IPS-NIHi11 (cell line): ENCODE measurements at regions not wholly inside any gene's neighbourhood (a gene's known extent, or its start where the extent isn't known, plus 50 kb on each side); places are given as distances from the start of the nearest gene placed in this dataset.

Experiments
- DNase-seq: peaks from one replicate; pipeline ENCODE4 v3.0.0; 2012; ENCODE audit warnings: mixed read lengths, low spot score

DNA sequence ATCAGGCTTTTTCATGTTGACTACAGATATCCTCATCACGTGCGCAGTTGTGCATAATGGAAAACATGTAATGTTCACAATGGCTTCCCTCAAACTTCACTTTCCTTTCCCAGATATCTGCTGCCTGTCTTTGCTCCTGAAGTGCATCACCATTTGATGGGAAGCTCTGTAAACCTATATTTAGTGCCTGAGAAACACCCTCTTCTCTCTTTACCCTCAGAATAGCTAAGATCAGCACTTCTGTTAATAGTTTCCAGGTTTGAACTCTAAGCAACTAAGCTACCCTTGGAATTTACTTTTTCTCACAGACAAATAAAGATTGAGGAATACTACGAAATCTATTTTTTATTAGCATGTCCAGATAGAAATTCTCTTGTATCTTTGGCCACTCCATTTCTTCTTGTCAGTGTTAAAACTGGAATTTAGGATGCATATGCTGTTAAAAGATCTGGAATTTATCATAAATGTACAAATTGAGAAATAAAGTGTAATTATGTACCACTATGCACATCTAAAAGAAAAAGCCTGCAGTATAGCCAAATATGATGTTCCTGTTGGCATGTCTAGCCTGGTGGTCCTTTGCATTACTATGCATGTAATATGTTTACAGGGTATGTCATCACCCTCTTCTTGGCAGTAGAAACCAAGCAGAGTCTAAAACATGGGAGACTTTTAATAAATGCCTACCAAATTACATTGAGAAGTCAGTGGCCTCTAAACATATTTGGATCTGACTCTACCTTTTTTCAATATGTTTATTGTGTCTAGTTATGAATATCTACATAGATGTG lies 278.7 kb downstream of the FIGN start:
- no peak for DNase-seq

DNA sequence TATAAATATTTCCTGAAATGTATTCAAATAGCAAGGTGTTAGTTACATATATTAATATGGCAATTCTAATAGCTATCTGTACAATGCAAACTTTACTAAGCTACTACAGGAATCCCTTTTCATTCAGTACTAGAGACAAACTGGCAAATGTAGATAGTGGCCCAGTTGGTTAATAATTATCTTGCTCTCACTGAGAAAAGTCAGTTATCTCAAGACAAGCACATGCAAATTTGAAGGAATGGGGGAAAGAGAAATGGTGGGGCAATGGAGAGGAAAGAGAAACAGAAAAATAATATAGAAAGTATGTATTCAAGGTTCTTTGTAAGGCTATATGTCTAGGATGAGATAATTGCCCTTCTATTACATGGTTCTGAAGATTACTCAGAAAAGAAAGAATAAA lies 280.0 kb downstream of the FIGN start:
- DNase-seq = no peak

DNA sequence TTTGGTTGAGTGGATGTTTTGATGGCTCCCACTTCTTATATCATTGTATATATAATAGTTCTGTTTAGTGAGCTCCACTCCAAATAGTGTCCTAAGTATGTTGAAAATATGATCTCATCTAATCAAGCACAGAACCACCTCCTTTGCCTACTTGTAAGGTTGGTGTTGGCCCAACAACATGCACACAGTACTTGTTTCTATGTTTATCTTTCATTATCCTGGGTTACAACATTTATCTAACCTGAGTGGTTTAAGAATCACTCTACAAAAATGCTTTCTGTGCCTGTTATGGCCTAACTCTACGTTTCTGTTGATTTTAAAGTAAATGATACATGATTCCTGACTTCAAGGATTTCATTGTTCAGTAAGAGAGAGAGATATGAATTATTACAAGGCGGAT lies 281.9 kb downstream of the FIGN start:
- DNase-seq = no peak

DNA sequence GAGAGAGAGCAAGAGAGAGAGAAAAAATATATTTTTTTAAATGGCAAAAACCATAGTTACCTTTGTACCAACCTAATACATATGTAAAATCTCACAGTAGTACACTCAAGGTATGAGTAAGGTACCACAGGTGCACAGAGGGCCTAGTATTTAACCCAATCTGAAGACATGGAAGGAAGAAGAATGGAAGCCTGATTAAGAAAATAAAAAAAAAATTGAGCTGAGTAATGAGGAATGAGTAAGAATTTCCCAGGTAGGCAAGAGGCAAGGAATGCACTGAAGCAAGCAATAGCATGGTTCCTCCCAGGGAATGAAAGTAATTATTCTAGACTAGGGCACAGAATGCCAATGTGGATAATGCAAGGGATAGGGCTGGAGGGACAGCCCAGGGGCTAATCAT lies 294.2 kb downstream of the FIGN start:
- no peak for DNase-seq

DNA sequence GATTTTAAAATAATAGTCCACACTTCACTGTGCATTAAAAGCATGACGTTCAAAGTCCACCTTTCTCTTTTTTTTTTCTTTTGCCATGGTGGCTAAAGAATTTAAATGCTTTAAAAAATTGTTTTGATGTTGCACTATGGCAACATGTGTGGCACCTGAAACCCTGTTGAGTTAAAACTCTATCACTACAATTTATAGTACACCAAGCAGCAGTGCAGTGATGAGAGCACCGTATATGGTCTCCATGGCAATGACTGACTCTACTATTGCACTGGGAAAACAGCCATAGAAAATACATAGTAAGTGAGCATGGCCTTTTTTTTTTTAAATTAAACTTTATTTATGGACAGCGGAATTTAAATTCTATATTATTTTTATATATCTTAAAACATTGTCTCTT lies 298.8 kb downstream of the FIGN start:
- no peak for DNase-seq

DNA sequence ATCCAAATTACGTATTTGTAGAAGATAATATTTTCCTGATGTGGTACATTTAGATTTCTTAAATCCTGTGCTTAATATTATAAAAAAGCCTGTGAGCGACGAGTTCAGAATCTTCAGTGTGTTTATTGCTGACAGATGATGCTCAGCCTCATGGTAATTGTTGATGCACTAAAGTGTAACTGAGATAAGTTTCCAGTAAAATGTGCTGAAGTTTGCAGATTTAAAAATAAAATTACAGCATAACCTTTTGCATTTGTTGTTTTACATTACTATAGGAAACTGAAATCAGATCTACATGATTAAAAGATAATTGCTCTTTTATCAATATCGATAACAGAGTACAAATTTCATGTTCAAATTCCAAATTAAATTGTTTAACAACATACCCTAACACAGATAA lies 307.6 kb downstream of the FIGN start:
- no peak for DNase-seq

DNA sequence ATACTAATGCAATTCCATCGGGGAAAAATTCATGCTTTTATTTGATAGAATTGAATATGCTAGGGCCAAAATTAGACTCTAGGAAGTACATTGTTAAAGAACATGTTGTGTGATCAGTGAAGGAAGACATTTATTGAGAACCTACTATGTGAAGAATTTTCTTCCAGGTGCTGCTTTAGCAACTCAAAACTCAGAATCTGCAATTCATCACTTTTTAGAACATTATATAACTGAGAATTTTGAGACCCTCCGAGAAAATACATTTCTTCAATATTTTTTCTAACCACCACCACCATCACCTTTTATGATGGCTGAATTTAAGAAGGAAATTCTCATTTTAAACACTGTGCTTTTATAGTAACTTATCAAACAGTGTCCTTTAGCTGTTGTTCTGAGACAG lies 315.2 kb downstream of the FIGN start:
- no peak for DNase-seq

DNA sequence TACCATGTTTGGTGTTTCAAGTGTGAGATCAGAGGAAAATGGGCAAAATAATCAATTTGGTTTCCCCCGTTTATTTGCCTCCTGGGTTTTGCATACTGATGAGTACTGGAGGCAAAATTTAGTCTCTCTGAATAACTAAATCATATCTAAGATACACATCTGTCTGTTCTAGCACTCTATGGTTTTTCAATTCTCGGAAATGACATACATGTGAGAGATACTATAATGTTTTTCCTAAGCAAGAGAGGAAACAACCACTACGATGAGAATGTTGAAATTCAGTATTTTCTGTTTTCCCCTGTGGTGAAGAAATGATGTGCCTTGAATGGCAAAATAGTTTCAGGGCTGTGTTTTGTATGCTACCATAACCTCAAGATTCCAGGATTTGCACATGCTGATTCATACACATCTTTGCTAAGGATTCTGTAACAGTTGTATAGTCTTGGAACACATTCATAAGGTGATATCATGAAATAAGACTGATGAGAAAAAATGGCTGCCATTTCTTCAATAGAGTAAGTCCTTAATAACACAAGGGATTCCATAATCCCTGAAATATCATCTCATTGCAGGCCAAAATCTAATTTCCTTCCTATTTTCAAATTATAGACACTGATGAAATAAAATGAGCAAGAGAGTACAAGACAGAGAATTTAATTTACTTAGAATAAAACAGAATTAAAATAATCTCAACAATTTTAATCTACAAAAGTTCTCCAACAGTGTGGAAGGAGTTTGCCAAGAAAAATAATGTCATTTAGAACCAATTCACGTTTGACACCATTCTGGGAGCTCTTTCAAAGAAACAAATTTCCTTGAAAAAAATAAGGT lies 316.6 kb downstream of the FIGN start:
- DNase-seq = no peak

DNA sequence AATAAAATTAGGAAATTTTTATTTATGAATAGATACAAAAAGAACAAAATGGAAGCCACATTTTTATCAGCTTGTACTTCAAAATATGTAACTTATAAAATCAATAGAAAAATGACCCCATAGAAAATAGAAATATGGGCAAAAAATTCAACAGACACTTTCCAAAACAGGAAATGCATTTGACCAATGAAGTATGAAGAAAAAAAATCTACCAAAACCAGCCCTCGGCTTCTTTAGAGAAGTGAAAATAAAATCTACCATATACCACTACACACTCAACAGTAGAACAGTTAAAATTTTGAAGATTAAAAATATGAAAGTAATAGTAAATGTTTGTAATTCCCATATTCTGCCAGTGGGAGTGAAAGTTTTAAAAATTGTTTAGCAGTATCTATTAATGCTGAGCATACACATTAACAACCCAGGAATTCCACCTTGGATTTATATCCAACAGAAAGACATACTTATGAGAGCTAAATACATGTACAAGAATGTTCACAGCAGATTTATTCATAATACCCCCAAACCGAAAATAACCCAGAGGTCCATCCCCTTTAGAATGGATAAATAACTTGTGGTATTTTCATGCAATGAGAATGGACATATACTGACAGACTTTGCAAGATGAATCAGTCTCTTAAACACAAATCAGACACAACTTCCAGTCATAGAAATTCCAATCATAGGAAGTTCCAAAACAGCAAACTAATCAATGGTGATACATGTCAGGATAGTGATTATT lies 318.0 kb downstream of the FIGN start:
- no peak for DNase-seq

DNA sequence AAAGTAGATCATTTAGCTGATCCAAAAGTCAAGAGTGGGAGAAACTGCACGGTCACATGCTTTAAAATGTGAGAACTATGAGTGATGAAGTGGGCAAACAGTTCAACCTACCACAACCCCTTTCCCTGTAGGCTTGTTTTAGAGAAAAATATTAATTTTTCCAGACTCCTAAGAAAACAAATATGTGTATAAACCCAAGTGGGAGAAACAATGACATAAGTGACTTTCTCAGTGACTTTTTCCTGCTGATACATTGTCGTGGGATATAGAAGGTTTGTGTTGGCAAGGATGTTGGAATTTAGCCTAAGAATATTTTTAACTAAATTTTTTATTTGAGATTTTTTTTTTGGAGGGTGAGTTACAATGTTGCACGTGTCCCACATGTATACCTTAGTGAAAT lies 321.7 kb downstream of the FIGN start:
- DNase-seq = no peak

DNA sequence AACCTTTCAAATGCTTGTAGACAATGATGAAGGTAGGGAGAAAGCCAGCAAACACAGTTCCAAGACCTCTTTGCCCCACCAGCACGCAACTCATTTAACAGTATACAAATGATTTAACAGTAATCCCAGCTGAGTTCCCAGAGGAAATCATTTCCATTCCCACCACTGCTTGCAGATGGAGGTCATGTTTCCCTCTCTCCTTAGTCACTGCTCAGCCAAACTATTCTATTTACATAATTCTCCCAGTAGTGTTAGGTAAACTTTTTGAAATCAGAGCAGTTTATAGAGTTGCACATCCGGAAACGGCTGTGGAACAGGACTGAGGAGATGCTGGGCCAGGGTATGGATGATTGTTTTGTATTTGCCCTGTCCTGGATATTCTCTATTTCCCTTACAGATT lies 328.5 kb downstream of the FIGN start:
- no peak for DNase-seq

DNA sequence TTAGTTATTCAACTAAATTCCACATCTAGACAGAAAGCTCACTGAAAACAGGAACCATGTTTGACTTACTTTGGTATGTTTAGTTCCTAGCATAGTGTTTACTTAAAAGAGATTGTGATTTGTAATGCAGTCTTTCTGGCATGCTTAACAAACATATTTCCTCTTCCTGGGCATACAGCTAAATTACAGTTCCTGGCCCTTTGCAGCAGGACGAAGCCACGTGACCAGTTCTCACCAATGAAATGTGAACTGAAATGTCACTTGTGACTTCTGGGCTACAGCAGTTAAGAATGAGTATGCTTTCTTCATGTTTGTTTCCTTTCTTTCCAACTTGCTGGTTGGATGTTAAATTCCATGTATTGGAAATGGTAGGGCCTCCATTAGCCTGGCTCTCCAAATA lies 330.5 kb downstream of the FIGN start:
- DNase-seq = no peak

DNA sequence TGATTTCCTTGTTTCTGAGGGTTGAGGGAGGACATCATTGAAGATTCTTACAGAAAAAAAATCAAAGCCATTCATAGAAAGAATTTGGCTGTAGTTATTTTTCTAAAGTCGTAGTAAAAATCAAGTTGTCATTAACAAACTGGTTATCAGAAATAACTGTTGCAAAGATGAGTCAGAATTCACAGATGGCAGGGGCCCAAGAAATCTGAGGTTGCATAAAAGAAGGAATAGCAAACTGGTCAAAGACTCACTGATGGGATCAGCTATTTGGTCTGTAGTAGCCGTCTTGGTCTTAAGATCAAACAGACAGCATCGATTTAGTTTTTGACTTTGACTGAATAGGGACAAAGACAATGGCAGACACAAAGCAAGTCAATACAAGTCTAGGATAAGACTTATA lies 334.3 kb downstream of the FIGN start:
- DNase-seq = no peak

DNA sequence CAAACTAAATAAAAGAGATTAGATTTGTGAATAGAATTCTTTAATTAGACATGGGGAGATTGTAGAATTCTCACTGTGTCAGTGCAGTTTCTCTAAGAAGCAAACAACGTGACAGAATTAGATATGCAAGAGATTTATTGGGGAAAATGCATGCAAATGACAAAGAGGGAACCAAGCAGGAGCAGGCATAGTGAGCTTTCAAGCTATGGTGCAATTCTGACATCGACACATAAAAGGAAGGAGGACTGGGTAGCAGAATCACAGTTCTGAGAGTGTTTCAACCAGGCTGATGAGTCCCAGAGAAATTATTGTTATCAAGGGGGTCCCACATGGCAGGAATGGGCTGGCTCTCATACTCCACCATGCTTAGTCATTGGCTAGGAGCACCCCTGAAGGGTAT lies 338.4 kb downstream of the FIGN start:
- DNase-seq = no peak

DNA sequence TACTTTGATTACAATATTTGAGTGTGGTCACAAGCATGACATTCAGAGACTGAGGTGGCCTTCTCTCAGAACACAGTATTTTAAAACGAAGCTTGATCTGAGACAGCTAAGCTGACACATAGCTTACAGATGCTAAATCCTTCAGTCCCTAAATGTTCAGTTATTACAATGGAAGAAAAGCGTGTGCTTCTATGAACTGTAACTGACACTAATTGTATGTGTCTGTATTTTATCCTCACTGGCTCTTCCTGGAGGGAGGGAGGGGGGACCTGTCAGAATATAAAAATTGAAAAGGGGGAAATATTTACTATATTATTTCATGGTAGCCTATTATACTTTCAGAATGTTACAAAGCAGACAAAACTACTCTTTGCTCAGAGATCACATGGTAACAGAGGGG lies 340.2 kb downstream of the FIGN start:
- no peak for DNase-seq

DNA sequence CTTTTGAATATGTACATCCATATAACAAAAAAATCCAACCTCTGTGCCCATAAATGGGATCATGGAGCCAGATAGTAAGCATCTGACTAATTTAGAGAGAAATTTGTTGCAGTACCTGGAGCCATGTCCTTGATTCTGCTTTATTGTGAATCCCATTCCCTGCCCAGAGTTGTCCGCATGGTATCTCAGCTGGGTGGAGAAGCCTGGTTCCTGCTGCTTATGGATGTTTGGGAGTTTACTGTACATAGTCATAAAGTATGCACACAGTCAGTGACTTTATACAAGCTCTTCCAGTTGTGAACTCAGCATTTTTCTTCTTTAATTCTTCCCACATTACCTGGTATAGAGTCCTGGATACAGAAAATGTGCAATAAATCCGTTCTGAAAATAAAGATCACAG lies 346.0 kb downstream of the FIGN start:
- no peak for DNase-seq

DNA sequence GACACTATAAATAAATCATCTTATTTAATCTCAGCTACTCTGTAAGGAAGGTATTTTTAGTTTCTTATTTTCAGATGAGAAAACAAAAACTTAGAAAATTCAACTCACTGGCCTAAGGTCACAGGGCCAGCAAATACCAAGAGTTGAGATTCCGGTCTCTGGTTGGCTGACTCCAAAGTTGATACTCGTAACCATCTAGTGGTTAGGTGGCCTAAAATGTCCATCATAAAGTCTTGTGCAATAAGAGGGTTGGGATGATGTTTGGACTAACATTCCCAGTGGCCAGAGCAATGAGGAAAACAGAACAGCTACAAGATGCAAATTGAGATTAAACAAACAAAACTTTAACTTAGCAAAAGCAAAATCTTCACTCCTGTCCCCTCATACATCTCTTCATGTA lies 360.3 kb downstream of the FIGN start:
- no peak for DNase-seq

DNA sequence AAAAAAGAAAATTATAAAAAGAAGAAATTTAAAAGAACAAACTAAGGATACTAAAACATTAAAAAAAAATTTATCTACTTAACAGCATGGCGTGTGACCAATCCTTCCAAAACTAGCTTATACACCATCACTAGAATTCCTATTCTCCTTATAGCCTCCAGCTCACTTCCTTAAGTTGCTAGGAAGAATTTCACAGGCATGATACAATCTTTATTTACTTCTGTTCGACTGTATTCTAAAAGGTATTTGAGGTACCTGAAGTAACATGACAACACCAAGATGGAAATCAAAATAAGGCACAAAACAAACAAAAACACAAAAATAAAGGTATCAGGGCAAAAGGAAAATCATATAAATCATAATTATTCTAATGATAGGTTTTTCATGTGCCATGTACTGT lies 360.7 kb downstream of the FIGN start:
- no peak for DNase-seq

DNA sequence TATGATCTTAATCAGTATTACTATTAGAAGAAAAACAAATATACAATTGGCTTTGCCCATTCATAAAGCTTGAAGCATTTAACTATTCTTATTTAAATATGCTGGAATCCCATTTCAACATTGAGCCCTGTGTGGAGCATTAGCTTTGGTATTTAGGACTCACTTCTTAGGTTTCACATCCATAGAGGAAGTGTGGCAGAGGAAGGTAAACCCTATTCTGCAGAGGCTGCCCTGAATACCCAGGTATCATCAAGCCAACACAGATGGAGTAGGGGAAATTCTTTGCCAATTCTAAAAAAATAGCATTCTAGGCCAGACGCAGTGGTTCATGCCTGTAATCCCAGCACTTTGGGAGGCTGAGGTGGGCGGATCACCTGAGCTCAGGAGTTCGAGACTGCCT lies 361.5 kb downstream of the FIGN start:
- DNase-seq = no peak

DNA sequence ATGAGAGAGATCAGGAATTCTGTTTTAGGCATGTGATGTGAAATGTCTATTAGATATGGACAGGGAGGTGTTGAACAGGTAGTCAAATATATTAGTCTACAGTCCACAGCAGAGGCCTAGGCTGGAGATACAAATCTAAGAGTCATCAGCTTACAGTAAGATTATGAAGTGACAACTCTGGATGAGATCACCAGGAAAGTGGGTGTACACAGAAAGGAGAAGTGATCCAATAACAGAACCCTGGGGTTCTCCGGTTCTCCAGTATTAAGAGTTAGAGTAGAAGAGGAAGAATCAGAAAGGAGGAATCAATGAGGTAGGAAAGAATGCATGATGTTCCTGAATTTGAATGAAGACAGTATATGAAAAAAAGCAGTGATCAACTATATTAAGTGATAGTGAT lies 362.3 kb downstream of the FIGN start:
- no peak for DNase-seq

DNA sequence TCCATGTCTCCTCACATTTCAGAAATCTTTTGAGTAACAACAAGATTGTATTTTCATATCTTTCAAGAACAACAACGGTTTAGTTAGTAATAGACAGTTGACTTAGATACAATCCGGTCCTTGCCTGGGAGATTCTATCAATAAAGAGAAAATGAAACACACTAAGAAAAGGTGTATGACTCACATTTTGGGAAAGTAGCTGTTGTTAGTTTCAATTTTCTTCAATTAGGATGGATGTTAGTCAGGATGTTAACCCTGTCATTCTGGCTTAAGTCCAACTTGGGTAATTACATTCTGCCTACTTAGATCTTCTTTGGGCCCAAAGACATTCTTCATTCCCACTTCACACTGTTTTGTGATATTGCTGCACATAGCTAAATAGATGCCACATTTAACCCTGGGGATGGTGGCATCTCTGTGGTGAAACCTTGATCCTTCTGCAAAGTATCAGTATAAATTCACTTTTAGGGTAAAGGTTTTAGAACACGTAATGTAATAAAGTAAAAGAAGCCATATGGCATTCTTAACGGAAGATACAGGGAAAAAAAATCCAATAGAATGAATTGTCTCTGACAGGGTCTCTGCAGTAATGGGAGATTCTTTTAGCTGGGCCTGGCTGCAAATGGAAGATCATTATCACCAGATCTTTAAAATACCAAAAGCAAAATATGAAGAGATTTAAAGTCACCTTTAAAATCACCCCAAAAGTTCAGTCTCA lies 365.5 kb downstream of the FIGN start:
- DNase-seq = no peak

DNA sequence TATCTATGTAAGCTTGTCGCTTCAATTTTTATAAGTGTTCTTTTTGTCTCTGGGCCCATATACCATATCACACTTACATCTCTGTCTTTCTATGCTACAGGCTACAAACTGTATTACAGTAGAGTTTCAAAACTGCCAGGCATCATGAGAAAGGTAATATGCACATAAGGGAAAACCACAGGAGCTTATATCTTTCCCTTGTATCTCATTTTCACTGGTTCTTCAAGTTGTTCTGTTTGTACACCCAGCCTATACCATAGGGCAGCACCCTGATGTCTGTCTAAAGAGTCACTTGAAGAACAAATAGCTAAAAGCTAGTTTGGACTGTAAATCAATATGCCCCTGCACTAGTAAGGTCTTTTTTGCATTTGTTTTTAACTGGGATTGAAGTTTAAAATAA lies 366.7 kb downstream of the FIGN start:
- DNase-seq = no peak
